Thoracic aorta (tissue), 2 donors: ENCODE measurements at regions not wholly inside any gene's neighbourhood (a gene's known extent, or its start where the extent isn't known, plus 50 kb on each side); places are given as distances from the start of the nearest gene placed in this dataset.

Source experiments
- ATAC-seq: fragments of 150-250 bp; one replicate; pipeline ENCODE4 v1.8.0; 2017; ENCODE audit warnings: low read depth; ENCODE audit not compliant: insufficient number of reproducible peaks, low FRiP score
- DNase-seq: peaks from one replicate; pipeline ENCODE4 v3.0.0-alpha.2; 2020; ENCODE audit warnings: low spot score
- H3K27ac ChIP-seq, 2 donors: fragments of 200-600 bp; sonication (generic); 1 replicate in 1 of 2; 2 replicates in 1 of 2; pipeline ENCODE4 v1.5.1; 2016; ENCODE audit warnings: mild to moderate bottlenecking in 2 of 2, moderate library complexity in 2 of 2
- H3K27me3 ChIP-seq: fragments of 200-600 bp; sonication (generic); replicated peaks from 2 replicates; pipeline ENCODE4 v1.6.0; 2016; ENCODE audit warnings: mild to moderate bottlenecking; ENCODE audit not compliant: insufficient read depth
- H3K36me3 ChIP-seq: fragments of 200-600 bp; sonication (generic); one replicate; pipeline ENCODE4 v1.5.1; 2016
- H3K4me1 ChIP-seq, 2 donors: fragments of 200-600 bp; sonication (generic); 1 replicate in 1 of 2; 2 replicates in 1 of 2; pipeline versions ENCODE4 v1.5.1 to v1.6.0; 2016; ENCODE audit warnings: low read depth in 2 of 2, mild to moderate bottlenecking in 1 of 2; ENCODE audit not compliant: control insufficient read depth in 1 of 2
- H3K4me3 ChIP-seq: fragments of 200-600 bp; sonication (generic); 2 replicates; pipeline ENCODE4 v1.5.1; 2016; ENCODE audit warnings: mild to moderate bottlenecking
- H3K9me3 ChIP-seq: fragments of 200-600 bp; sonication (generic); 2 replicates; pipeline ENCODE4 v1.5.1; 2016
- CTCF ChIP-seq: fragments of 200-600 bp; sonication (generic); IDR thresholded peaks from one replicate; pipeline ENCODE4 v1.5.1; 2019; ENCODE audit warnings: antibody characterized with exemption

GRCh38 chr6:148055419-148055818, 287.2 kb upstream of the SASH1 start:
- no peak for TF ChIP-seq CTCF
- ATAC-seq = no peak

GRCh38 chr6:148059869-148060268, 282.8 kb upstream of the SASH1 start:
- Histone ChIP-seq H3K27me3 (no peaks in the 10 kb centered on the region), H3K4me3 (no peak overlapping the region), H3K4me1 (no peaks in the 10 kb centered on the region), H3K27ac (no peak overlapping the region), H3K36me3 (no peaks in the 10 kb centered on the region), H3K9me3 (no peaks in the 10 kb centered on the region)
- no peak for TF ChIP-seq CTCF
- DNase-seq = no peak
- ATAC-seq = no peak

More at GRCh38 chr6:148055419-148055818, 287.2 kb upstream of the SASH1 start:
- no peak overlapping the region for H3K27ac ChIP-seq
- H3K4me1 ChIP-seq = no peaks in the 10 kb centered on the region
- H3K27me3 ChIP-seq = no peaks in the 10 kb centered on the region
- H3K4me3 ChIP-seq = no peak overlapping the region
- no peak for DNase-seq
- H3K36me3 ChIP-seq = no peaks in the 10 kb centered on the region
- no peaks in the 10 kb centered on the region for H3K9me3 ChIP-seq

- Histone ChIP-seq H3K27ac (no peak overlapping the region), H3K9me3 (no peaks in the 10 kb centered on the region), H3K4me3 (no peak overlapping the region), H3K4me1 (no peaks in the 10 kb centered on the region), H3K27me3 (no peaks in the 10 kb centered on the region), H3K36me3 (no peaks in the 10 kb centered on the region)
- DNase-seq (no peak), ATAC-seq (no peak)
- TF ChIP-seq CTCF = no peak
Measured at GRCh38 chr6:148064406-148065134, 278.1 kb upstream of the SASH1 start.

GRCh38 chr6:148068437-148069061, 274.1 kb upstream of the SASH1 start:
- Histone ChIP-seq H3K27ac (no peak overlapping the region), H3K36me3 (no peaks in the 10 kb centered on the region), H3K4me1 (no peaks in the 10 kb centered on the region), H3K4me3 (no peak overlapping the region), H3K27me3 (no peaks in the 10 kb centered on the region), H3K9me3 (no peaks in the 10 kb centered on the region)
- ATAC-seq (no peak), DNase-seq (no peak)
- TF ChIP-seq CTCF = no peak

- no peaks in the 10 kb centered on the region for H3K27me3 ChIP-seq
- H3K4me1 ChIP-seq = no peaks in the 10 kb centered on the region
- ATAC-seq (no peak), DNase-seq (no peak)
- TF ChIP-seq CTCF = no peak
- H3K9me3 ChIP-seq = no peaks in the 10 kb centered on the region
- H3K4me3 ChIP-seq = no peak overlapping the region
- no peaks in the 10 kb centered on the region for H3K36me3 ChIP-seq
- no peak overlapping the region for H3K27ac ChIP-seq
Measured at GRCh38 chr6:148069256-148069655, 273.4 kb upstream of the SASH1 start.
